GM11168 (cell line): ENCODE measurements at regions not wholly inside any gene's neighbourhood (a gene's known extent, or its start where the extent isn't known, plus 50 kb on each side); places are given as distances from the start of the nearest gene placed in this dataset.
"Not testable (repeated sequence)": the region's sequence is repeated elsewhere in the genome, so short reads cannot be mapped to it uniquely, and the experiment has no call there.

Source experiments
- in situ Hi-C: fragments of 300-500 bp; cut with MboI; formaldehyde crosslinking; loops from one replicate; pipeline ENCODE4 v1.12.0; 2022; ENCODE audit warnings: low sequenced_read_pairs; ENCODE audit not compliant: unreplicated experiment

- in situ Hi-C loops, result no loop called here
Measured at GRCh38 chr9:89849096-89849495, 244.3 kb downstream of the GADD45G start.

GRCh38 chr9:89850153-89850552 is 245.3 kb downstream of the GADD45G start:
- in situ Hi-C loops, result no loop called here

GRCh38 chr9:89850631-89851325 is 246.0 kb downstream of the GADD45G start:
- in situ Hi-C loops, result no loop called here

- in situ Hi-C loops, result no loop called here
Measured at GRCh38 chr9:89853161-89853560, 248.3 kb downstream of the GADD45G start.

GRCh38 chr9:89853931-89854330 is 249.1 kb downstream of the GADD45G start:
- in situ Hi-C loops, result no loop called here

GRCh38 chr9:89854715-89855475 is 250.1 kb downstream of the GADD45G start:
- in situ Hi-C loops, result no loop called here

GRCh38 chr9:89856296-89856695 is 251.5 kb downstream of the GADD45G start:
- in situ Hi-C loops, result not testable (repeated sequence)

- in situ Hi-C loops, result not testable (repeated sequence)
Measured at GRCh38 chr9:89856950-89857349, 252.1 kb downstream of the GADD45G start.

GRCh38 chr9:89859842-89860241 is 255.0 kb downstream of the GADD45G start:
- in situ Hi-C loops, result not testable (repeated sequence)

GRCh38 chr9:89861371-89861770 is 256.6 kb downstream of the GADD45G start:
- in situ Hi-C loops, result not testable (repeated sequence)

GRCh38 chr9:89862316-89862715 is 257.5 kb downstream of the GADD45G start:
- in situ Hi-C loops, result no loop called here

GRCh38 chr9:89863141-89863540 is 258.3 kb downstream of the GADD45G start:
- in situ Hi-C loops, result no loop called here

- in situ Hi-C loops, result no loop called here
Measured at GRCh38 chr9:89863837-89864236, 259.0 kb downstream of the GADD45G start.

GRCh38 chr9:89864257-89864656 is 259.4 kb downstream of the GADD45G start:
- in situ Hi-C loops, result no loop called here

GRCh38 chr9:89864731-89865130 is 259.9 kb downstream of the GADD45G start:
- in situ Hi-C loops, result no loop called here

GRCh38 chr9:89865357-89865756 is 260.5 kb downstream of the GADD45G start:
- in situ Hi-C loops, result no loop called here

- in situ Hi-C loops, result no loop called here
Measured at GRCh38 chr9:89865981-89866380, 261.2 kb downstream of the GADD45G start.

- in situ Hi-C loops, result no loop called here
Measured at GRCh38 chr9:89866701-89867100, 261.9 kb downstream of the GADD45G start.

- in situ Hi-C loops, result no loop called here
Measured at GRCh38 chr9:89868100-89868499, 263.3 kb downstream of the GADD45G start.

GRCh38 chr9:89869793-89870580 is 265.2 kb downstream of the GADD45G start:
- in situ Hi-C loops, result no loop called here

- in situ Hi-C loops, result no loop called here
Measured at GRCh38 chr9:89871871-89872331, 267.1 kb downstream of the GADD45G start.
